ENCODE measurements at regions not wholly inside any gene's neighbourhood (a gene's known extent, or its start where the extent isn't known, plus 50 kb on each side); places are given as distances from the start of the nearest gene placed in this dataset.
"Not testable (repeated sequence)": the region's sequence is repeated elsewhere in the genome, so short reads cannot be mapped to it uniquely, and the experiment has no call there.

DNA sequence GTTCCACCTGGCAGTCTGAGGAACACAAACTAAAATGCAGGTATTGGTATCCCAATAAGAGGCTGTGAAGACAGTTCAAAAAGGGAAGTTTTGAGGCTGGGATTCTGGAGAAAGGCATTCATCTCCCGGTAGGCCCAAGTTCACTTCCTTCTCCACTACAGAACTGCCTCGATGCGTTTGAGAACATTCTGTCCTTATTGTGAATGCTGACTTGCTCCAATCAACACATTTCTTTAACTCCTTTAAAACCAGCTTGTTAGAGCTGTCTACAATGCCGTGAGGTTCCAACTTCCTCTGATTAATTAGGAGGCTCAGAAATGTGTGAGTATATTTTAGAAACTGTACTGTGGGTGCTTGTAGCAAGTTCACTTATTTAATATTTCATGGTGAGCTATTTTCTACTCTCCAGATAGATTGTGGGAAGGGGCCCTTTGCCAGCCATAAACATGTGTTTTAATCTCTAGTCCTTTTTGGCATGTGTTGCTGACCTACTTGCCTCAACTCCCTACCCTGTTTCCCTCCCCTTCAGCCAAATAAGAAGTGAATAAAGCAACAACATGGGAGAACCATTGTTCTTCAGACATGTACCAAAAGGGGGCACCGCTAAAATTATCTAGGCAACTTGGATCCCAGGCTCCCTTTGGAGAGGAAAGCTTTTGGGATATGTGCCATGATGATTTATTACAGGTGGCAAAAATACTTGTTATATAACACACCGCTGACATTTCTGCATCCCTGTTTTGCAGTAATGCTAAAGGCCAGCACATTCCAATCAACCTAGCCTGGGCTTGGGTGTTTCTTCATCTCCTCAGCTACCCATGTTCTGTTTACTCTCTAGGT lies 245.6 kb downstream of the BLID start:
- no peak overlapping the region for H3K27ac ChIP-seq
- TF ChIP-seq, protein P1, sequence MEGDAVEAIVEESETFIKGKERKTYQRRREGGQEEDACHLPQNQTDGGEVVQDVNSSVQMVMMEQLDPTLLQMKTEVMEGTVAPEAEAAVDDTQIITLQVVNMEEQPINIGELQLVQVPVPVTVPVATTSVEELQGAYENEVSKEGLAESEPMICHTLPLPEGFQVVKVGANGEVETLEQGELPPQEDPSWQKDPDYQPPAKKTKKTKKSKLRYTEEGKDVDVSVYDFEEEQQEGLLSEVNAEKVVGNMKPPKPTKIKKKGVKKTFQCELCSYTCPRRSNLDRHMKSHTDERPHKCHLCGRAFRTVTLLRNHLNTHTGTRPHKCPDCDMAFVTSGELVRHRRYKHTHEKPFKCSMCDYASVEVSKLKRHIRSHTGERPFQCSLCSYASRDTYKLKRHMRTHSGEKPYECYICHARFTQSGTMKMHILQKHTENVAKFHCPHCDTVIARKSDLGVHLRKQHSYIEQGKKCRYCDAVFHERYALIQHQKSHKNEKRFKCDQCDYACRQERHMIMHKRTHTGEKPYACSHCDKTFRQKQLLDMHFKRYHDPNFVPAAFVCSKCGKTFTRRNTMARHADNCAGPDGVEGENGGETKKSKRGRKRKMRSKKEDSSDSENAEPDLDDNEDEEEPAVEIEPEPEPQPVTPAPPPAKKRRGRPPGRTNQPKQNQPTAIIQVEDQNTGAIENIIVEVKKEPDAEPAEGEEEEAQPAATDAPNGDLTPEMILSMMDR (IDR thresholded peaks at IDR 0.05): no peak
- no peak for TF ChIP-seq ZFX (IDR thresholded peaks at IDR 0.05; ENCODE audit: borderline replicate concordance)

DNA sequence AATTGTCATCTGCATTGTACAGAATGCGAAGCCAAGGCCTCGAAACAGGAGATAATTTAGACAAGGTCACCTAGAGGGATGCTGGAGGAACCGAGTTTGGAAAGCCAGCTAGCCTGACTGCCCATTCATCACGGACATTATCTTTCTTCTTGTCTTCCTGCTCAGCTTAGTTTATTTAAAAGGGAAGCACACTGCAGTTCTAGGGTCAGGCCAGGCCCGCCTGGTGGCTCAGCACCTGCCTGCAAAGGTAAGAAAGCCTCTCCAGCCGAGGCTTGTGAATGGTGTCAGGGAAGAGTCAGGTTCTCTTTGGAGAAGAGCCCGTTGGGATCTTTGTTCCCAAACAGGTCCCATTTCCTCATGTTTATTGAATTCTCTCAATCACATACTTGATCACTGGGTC lies 246.5 kb downstream of the BLID start:
- TF ChIP-seq, protein P1 (IDR thresholded peaks at IDR 0.05): no peak
- TF ChIP-seq ZFX (IDR thresholded peaks at IDR 0.05; ENCODE audit: borderline replicate concordance): no peak
- H3K27ac ChIP-seq: no peak overlapping the region

DNA sequence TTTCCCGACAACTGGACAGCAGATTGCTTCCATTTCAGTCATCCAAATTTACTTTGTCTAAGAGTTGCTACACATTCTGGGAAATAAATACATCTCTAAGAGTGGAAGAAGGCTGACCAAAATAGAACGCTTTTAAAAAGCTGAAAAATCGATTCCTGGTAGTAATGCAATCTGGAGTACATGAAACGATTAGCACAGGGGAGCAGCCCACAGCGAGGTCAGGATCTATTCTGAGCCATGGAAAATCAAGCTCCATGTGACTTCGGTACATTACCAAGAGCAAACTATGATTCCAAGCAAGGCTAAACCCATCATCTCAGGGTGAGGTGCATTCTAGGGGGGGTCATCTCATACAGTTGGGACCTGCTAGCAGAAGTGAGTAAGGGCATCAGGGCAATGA lies 249.3 kb downstream of the BLID start:
- TF ChIP-seq, protein P1 (IDR thresholded peaks at IDR 0.05): no peak
- TF ChIP-seq ZFX (IDR thresholded peaks at IDR 0.05; ENCODE audit: borderline replicate concordance): no peak
- no peak overlapping the region for H3K27ac ChIP-seq

DNA sequence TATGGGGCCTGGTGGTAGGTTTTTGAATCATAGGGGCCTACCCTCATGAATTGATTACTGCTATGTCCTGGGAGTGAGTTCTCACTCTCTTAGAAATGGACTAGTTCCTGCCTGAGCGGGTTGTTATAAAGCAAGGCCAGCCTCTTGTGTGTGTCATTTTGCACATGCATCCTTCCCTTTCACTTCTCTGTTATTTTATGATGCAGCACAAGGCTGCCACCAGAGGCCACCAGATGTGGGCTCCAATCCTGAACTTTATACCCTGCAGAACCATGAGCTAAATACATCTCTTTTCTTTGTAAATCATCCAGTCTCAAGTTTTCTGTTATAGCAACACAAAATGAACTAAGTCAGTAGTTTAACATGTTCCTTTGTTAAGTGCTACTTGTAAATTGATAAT lies 251.4 kb downstream of the BLID start:
- no peak for TF ChIP-seq ZFX (IDR thresholded peaks at IDR 0.05; ENCODE audit: borderline replicate concordance)
- TF ChIP-seq, protein P1 (IDR thresholded peaks at IDR 0.05): no peak
- no peak overlapping the region for H3K27ac ChIP-seq

DNA sequence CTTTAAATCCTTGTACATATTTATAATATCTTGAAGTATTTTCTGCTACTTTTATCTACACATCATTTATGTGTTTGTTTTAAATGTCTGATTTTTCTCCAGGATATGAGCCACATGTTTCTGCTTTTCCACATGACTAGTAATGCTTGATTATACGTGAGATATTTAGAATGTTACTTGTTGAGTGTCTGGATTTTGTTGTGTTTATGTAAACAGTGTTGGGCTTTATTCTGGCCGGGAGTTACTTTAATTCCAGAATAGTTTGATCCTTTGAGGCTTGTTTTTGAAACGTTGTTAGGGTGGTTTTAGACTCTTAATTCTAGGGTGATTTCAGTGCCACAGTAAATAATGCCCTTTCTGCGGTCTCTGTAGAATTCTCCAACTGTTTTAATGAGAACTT lies 252.9 kb downstream of the BLID start:
- TF ChIP-seq ZFX (IDR thresholded peaks at IDR 0.05; ENCODE audit: borderline replicate concordance): no peak
- TF ChIP-seq, protein P1 (IDR thresholded peaks at IDR 0.05): no peak

DNA sequence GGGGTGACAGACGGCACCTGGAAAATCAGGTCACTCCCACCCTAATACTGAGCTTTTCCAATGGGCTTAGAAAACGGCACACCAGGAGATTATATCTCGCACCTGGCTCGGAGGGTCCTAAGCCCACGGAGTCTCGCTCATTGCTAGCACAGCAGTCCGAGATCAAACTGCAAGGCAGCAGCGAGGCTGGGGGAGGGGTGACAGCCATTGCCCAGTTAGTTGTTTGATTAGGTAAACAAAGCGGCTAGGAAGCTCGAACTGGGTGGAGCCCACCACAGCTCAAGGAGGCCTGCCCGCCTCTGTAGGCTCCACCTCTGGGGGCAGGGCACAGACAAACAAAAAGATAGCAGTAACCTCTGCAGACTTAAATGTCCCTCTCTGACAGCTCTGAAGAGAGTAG lies 260.9 kb downstream of the BLID start:
- H3K27ac ChIP-seq: not testable (repeated sequence)

More for the DNA sequence above, 252.9 kb downstream of the BLID start:
- no peak overlapping the region for H3K27ac ChIP-seq

DNA sequence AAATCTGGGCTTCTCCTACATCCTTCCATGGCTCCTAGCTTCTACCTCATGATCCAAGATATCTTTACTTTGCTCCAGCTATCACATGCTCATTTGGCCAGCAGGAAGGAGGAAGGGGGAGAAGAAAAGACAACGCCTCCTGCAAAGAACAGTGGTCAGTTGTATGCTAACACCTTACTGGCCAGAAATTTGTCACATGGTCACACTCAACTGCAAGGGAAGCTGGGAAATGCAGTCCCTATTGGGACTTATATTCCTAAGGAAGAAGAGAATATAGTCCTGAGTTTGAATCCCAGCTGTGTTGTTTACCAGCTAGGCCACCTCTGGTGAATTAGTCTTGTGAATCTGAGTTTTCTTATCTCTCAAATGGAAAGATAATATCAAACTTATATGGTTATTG lies 272.0 kb downstream of the BLID start:
- no peak for TF ChIP-seq ZFX (IDR thresholded peaks at IDR 0.05; ENCODE audit: borderline replicate concordance)
- TF ChIP-seq, protein P1 (IDR thresholded peaks at IDR 0.05): no peak
- no peak overlapping the region for H3K27ac ChIP-seq

DNA sequence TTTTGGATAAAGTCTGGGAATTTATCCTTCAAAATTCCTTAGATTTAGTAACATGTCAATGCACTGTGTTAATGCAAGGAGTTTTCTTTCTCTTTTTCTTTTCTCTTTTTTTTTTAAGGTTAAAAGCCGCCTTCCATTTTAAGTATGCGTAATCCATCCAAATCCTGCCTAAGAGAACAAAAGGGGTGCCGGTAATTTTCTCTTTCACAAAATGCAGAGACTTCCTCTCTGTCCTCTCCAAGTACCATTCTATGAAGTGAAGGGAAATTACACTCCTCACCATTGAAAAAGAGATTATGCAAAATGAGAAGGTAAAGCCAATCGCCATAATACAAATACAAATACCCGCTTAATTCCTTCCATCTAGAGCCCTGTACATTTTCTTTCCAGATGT lies 273.8 kb downstream of the BLID start:
- TF ChIP-seq, protein P1 (IDR thresholded peaks at IDR 0.05): no peak
- TF ChIP-seq ZFX (IDR thresholded peaks at IDR 0.05; ENCODE audit: borderline replicate concordance): no peak
- H3K27ac ChIP-seq: no peak overlapping the region

Data from 22Rv1 (cell line).